Hepatocyte (in vitro differentiated cells): ENCODE measurements at regions not wholly inside any gene's neighbourhood (a gene's known extent, or its start where the extent isn't known, plus 50 kb on each side); places are given as distances from the start of the nearest gene placed in this dataset.

Source experiments
- CTCF ChIP-seq: fragments of 200-600 bp; sonication (generic); IDR thresholded peaks from 2 replicates; pipeline ENCODE4 v1.5.1; 2016; ENCODE audit warnings: antibody characterized with exemption, mild to moderate bottlenecking; ENCODE audit not compliant: poor library complexity
- EZH2 ChIP-seq: fragments of 200-600 bp; sonication (generic); IDR thresholded peaks from 2 replicates; pipeline ENCODE4 v1.6.1; 2016; ENCODE audit warnings: antibody characterized with exemption, mild to moderate bottlenecking, borderline replicate concordance
- EZH2phosphoT487 ChIP-seq: fragments of 200-600 bp; sonication (generic); IDR thresholded peaks from one replicate; pipeline ENCODE4 v1.6.1; 2018; ENCODE audit warnings: antibody characterized with exemption, mild to moderate bottlenecking, low read depth, moderate library complexity; ENCODE audit not compliant: unreplicated experiment, severe bottlenecking

- TF ChIP-seq CTCF: no peak
- TF ChIP-seq EZH2phosphoT487: no peak
- TF ChIP-seq EZH2: no peak
Measured at GRCh38 chr1:166432655-166433054, 265.9 kb upstream of the FAM78B start.
